Kidney (tissue), 13 donors: ENCODE measurements at regions not wholly inside any gene's neighbourhood (a gene's known extent, or its start where the extent isn't known, plus 50 kb on each side); places are given as distances from the start of the nearest gene placed in this dataset.
A peak's percentile ranks its signal among the peaks of the same experiment; 100 is the strongest.

ENCODE experiments used
- DNase-seq, 5 donors: peaks; one replicate each; pipeline ENCODE4 v3.0.0-alpha.2; 2013 to 2020
- FAIRE-seq: peaks from 2 replicates; lab custom pipeline; 2012; peaks lifted over from hg19 to GRCh38; lab: Jason Lieb, UNC
- H3K27ac ChIP-seq, 2 donors: one replicate each; pipeline ENCODE4 v1.7.0; 2013; ENCODE audit warnings: low read depth in 2 of 2, low read length in 2 of 2, inconsistent platforms in 1 of 2
- H3K27me3 ChIP-seq: one replicate; pipeline ENCODE4 v1.7.1; 2013; ENCODE audit warnings: low read length, inconsistent platforms; ENCODE audit not compliant: control insufficient read depth, insufficient read depth
- H3K36me3 ChIP-seq, 3 donors: one replicate each; pipeline versions ENCODE4 v1.7.0 to v1.7.1; 2013; ENCODE audit warnings: low read length in 3 of 3, control low read depth in 1 of 3, inconsistent platforms in 1 of 3; ENCODE audit not compliant: insufficient read depth in 3 of 3, control insufficient read depth in 2 of 3
- H3K4me1 ChIP-seq, 3 donors: one replicate each; pipeline versions ENCODE4 v1.7.0 to v1.7.1; 2013; ENCODE audit warnings: low read length in 3 of 3, inconsistent platforms in 1 of 3, low read depth in 1 of 3; ENCODE audit not compliant: control insufficient read depth in 2 of 3, insufficient read depth in 2 of 3
- H3K4me3 ChIP-seq, 3 donors: one replicate each; pipeline versions ENCODE4 v1.7.0 to v1.8.1; 2013; ENCODE audit warnings: low read length in 3 of 3, control low read depth in 1 of 3, inconsistent platforms in 1 of 3
- H3K9ac ChIP-seq, 3 donors: one replicate each; pipeline versions ENCODE4 v1.7.0 to v1.7.1; 2013; ENCODE audit warnings: low read length in 3 of 3, control low read depth in 1 of 3, inconsistent platforms in 1 of 3
- H3K9me3 ChIP-seq, 3 donors: one replicate each; pipeline versions ENCODE4 v1.7.0 to v1.7.1; 2013; ENCODE audit warnings: low read length in 3 of 3, control low read depth in 1 of 3, inconsistent platforms in 1 of 3; ENCODE audit not compliant: control insufficient read depth in 2 of 3, insufficient read depth in 1 of 3
- CTCF ChIP-seq: IDR thresholded peaks from 3 replicates; pipeline ENCODE4 v1.5.1; 2012; ENCODE audit warnings: mild to moderate bottlenecking, moderate library complexity, borderline replicate concordance; ENCODE audit not compliant: insufficient read depth; ENCODE audit errors: extremely low read depth
- intact Hi-C: fragments of 100-400 bp; cut with DNase I; formaldehyde crosslinking; loops from one replicate; pipeline ENCODE4 v1.11.1; 2022
- donor health status: control.
- donor health status: control.
- donor health status: control.
- donor health status: control.
- donor health status: control.
- donor health status: DM: yes; HTN: yes; CAD: no.
- donor health status: Normal renal cell carcinoma (clear cell type).

- Histone ChIP-seq H3K27me3 (no peaks in the 10 kb centered on the region), H3K9ac (no peak overlapping the region), H3K9me3 (no peaks in the 10 kb centered on the region), H3K27ac (no peak overlapping the region), H3K4me1 (no peaks in the 10 kb centered on the region), H3K36me3 (no peaks in the 10 kb centered on the region), H3K4me3 (no peak overlapping the region)
- no peak for FAIRE-seq
- no peak for TF ChIP-seq CTCF
- intact Hi-C loops, result no loop called here
- no peak for DNase-seq
Observed at GRCh38 chr2:4533806-4534205, 830.4 kb downstream of the DCDC2C start.

- Histone ChIP-seq H3K27ac (no peak overlapping the region), H3K9ac (no peak overlapping the region), H3K36me3 (no peaks in the 10 kb centered on the region), H3K4me1 (no peaks in the 10 kb centered on the region), H3K27me3 (no peaks in the 10 kb centered on the region), H3K9me3 (no peaks in the 10 kb centered on the region), H3K4me3 (no peak overlapping the region)
- FAIRE-seq, result no peak
- TF ChIP-seq CTCF, result no peak
- no peak for DNase-seq
- intact Hi-C loops, result no loop called here
Observed at GRCh38 chr2:4539121-4539520, 835.7 kb downstream of the DCDC2C start.

- intact Hi-C loops, result no loop called here
- Histone ChIP-seq H3K27ac (no peak overlapping the region), H3K9ac (no peak overlapping the region), H3K36me3 (no peaks in the 10 kb centered on the region), H3K27me3 (no peaks in the 10 kb centered on the region), H3K9me3 (no peaks in the 10 kb centered on the region), H3K4me3 (no peak overlapping the region), H3K4me1 (no peaks in the 10 kb centered on the region)
- FAIRE-seq (no peak), DNase-seq (peak in 4 of 5 donors; percentile 37 to 68 (median 51))
- no peak for TF ChIP-seq CTCF
Observed at GRCh38 chr2:4549666-4550210, 846.4 kb downstream of the DCDC2C start.
